ENCODE measurements at regions not wholly inside any gene's neighbourhood (a gene's known extent, or its start where the extent isn't known, plus 50 kb on each side); places are given as distances from the start of the nearest gene placed in this dataset.

DNA sequence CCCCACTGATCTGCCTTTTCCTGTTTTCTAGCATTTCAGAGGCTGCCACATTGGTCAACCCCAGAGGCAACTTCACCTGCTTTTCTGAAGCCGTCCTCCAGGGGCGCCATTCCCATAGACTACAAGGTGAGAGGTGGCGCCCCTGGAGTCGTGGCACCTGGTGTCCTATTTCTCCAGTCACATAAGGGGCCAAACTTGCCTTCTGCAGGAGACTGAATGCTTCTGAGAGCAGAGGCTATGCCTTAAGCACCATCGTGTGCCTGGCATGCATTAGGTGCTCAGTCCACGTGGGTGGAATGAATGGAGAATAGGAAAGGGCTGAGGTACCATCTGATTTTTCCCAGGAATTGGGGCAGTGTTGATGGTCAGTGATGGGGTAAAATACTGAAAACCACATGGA lies 164.8 kb downstream of the HAPSTR1 start:
- DNase-seq = no peak

DNA sequence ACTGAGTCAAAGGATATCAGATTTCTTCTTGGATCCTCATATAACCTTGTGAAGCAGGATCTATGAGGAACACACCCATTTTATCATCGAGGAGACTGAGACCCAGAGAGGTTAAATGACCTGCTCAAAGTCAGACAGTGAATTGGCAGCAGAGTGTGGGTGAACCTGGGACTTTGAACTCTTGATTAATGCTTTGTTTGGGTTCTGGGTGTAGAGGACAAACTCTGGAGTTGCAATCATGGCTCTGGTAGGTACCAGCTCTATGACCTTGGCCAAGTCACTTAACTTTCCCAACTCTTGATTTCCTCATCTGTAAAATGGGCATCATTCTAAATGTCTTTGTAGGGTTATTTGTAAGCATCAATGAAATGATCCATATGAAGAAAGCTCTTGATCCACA lies 166.4 kb downstream of the HAPSTR1 start:
- no peak for DNase-seq

GRCh38 chr16:9258423-9259051 lies 167.1 kb downstream of the HAPSTR1 start:
- peak; percentile 23 for DNase-seq

- no peak for DNase-seq
Measured at GRCh38 chr16:9259914-9260608, 168.6 kb downstream of the HAPSTR1 start.

- no peak for DNase-seq
Measured at GRCh38 chr16:9260666-9261065, 169.2 kb downstream of the HAPSTR1 start.

DNA sequence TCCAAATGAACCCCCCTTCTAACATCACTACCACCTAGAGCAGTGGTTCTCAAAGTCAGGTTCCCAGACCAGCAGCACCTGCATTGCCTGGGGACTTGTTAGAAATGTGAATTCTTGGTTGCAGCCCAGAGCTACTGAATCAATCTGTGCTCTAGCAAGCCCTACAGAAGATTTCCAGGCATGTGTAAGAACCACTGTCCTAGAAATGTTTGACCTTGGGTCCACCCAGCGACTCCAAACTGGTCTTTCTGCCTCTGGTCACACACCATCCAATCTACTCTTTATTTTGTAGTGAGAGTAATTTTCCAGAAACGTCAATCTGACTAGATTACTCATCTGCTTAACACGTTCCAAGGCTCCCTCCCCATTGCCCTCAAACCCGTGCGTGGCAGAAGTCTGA lies 169.9 kb downstream of the HAPSTR1 start:
- DNase-seq = no peak

DNA sequence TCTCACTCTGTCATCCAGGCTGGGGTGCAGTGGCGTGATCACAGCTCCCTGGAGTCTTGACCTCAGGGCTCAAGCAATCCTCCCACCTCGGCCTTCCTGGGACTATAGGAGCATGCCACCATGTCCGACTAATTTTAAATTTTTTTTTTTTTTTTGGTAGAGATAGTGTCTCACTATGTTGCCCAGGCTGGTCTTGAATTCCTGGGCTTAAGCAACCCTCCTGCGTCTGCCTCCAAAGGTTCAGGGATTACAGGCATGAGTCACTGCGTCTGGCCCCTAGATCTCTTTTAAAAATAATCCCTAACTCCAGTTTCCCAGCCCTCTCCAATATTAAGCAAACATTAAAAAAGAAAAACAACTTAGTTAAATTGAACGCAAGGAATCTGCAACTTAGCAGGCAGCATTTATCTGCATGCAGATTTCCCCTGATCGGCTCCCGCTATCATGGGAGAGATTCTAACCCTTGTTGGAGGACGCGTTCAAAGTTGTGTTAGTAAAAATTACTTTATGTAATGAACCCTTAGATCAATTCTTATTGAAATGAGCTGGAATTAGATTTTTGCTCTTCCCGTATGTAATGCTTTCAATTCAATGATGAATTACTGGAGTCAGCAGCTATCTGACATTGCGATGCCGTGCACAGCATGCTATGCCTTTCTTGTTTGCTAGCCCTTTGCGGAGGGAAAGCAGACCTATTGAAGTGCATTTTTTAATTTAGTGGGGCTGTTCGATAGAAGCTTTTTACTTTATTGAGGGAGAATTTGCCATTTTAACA lies 171.7 kb downstream of the HAPSTR1 start:
- DNase-seq = no peak

DNA sequence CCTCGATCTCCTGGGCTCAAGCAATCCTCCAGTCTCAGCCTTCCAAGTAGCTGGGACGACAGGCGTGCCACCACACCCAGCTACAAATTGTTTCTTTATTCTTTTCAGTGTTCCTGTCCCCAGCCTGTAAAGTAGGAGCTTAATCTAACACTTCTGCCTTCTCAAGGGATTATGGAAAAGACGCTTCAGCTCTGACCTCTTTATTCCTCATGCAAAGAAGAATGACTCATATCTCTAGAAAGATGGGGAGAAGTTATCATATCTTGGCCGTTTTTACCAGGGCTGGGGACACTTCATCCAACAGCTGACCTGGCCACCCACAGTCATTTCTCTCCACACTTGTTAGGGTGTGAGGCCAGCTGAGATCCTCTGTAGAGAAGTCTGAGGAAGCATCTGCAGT lies 172.6 kb downstream of the HAPSTR1 start:
- no peak for DNase-seq

- DNase-seq = no peak
Measured at GRCh38 chr16:9268446-9268845, 177.0 kb downstream of the HAPSTR1 start.

- DNase-seq = no peak
Measured at GRCh38 chr16:9270424-9270823, 179.0 kb downstream of the HAPSTR1 start.

DNA sequence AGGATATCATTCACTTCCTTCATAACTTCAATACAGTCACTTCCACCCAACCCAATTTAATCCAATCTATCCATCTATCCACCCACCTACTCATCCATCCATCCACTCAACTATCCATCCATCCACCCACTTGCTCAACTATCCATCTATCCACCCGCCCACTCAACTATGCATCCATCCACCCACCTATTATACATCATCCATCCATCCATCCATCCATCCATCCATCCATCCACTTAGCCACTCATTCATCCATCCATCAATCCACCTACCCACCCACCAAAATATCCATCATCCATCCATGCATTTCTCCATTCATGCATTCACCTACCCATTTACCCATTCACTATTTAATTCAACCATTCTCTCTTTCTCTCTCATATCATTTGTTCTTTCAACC lies 179.5 kb downstream of the HAPSTR1 start:
- DNase-seq = no peak

- DNase-seq = no peak
Measured at GRCh38 chr16:9271841-9272240, 180.4 kb downstream of the HAPSTR1 start.

- no peak for DNase-seq
Measured at GRCh38 chr16:9275377-9275776, 183.9 kb downstream of the HAPSTR1 start.

DNA sequence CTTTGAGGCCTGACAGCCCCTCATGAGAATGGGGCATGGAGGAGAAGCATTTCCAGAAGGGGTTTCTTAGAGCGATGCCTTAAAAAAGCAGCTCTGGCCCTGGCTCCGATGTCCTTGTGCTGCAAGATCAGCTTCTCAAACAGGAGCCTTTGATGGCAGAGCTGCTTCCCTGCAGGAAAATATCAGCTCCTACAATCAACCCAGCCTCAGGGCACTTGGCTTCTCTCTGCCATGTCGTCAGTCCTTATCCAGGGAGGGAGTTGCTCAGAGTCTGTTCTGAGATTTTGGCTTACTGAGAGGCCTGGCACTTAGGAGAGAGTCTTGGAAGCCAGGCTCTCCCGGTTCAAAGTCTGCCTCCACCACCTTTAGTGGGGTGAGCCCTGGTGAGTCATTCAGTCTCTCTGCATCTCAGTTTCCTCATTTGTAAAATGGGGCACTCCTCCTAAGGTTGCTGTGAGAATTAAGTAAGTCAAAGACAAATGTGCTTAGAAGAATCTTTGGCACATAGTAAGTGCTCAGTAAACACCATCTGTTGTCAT lies 184.4 kb downstream of the HAPSTR1 start:
- no peak for DNase-seq

- no peak for DNase-seq
Measured at GRCh38 chr16:9279291-9280068, 188.0 kb downstream of the HAPSTR1 start.

DNA sequence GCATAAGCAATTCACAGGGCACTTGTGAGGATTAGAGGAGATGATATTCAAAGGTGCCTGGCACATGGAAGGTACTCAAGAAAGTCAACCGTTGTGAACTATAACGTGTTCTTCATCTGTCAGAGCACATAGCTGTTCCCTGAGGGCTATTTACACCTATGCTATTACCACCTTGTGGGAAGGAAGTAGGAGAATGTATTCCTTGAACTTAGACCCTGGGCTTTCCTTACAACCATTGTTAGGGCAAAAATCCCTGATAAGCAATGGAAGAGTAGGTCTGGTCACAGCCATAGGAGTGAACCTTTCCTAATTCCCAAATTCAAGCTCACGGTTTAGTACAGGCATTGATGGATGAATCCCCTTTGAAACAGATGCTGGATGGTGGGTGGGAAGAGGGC lies 188.6 kb downstream of the HAPSTR1 start:
- DNase-seq = no peak

- no peak for DNase-seq
Measured at GRCh38 chr16:9286930-9287329, 195.5 kb downstream of the HAPSTR1 start.

DNA sequence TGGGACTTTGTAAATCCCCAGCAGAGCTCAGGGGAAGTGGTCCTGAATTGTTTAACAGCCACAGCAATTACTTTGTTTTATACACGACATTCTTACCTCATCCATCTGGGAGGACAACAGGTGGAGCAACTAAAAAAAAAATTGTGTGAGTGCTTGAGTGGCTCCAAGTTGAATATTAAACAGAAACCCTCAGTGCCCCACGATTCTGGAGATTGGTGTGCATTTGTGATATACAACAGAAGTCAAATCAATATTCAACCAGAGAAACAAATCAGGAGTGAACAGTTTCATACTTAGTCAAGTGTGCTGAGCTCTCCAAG lies 204.8 kb downstream of the HAPSTR1 start:
- no peak for DNase-seq

DNA sequence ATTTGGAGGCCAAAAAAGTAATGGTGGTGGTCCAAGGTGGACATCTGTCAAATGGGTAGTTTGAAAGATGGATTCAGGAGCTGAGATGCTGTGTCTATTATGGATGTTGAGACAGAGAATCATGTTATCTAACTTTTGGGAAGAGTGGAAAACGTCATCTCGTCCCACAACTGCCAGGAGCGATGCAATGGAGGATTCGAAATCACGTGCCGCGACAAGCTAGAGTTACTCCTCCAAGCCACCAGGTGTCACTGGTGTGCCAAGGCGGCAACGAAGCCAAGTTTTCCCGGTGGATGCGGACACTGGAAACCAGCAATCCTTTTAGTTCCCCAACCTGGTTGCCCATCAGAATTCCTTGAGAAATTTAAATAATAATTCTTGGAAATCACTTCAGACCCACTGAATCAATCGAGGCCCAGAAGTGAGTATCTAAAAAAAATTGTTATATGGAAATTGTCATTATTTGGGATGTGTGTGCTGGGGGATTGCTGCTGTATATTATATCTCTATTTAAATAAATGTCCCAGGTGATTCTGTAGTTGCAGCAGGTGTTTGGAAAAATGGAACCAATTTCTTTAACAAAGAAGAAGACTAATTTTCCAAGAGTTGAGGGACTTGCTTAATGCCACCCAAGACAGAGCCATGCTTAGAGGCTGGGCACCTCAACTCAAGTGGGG lies 206.1 kb downstream of the HAPSTR1 start:
- peak; percentile 14 for DNase-seq

DNA sequence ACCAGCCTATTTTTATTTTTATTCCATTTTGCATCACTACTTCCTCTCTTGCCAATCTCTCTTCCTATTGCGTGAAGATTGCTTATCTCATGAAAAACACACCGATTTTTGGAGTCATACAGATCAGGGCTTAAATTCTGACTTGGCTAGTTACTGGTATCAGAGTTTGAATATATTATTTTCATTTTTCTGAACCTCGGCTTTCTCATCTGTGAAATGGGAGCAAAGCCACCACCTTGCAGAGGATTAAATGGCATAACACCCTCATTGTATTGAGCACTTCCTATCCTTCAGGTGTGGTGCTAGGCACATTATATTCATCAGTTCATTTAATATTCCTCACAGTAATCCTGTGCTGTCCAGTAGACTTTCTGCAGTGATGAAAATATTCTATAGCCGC lies 208.8 kb downstream of the HAPSTR1 start:
- no peak for DNase-seq

- no peak for DNase-seq
Measured at GRCh38 chr16:9302072-9302471, 210.6 kb downstream of the HAPSTR1 start.

GRCh38 chr16:9306753-9307152 lies 215.3 kb downstream of the HAPSTR1 start:
- DNase-seq = no peak

- DNase-seq = no peak
Measured at GRCh38 chr16:9307446-9307845, 216.0 kb downstream of the HAPSTR1 start.

Measured in 8988T (cell line).